ENCODE measurements at regions not wholly inside any gene's neighbourhood (a gene's known extent, or its start where the extent isn't known, plus 50 kb on each side); places are given as distances from the start of the nearest gene placed in this dataset.

DNA sequence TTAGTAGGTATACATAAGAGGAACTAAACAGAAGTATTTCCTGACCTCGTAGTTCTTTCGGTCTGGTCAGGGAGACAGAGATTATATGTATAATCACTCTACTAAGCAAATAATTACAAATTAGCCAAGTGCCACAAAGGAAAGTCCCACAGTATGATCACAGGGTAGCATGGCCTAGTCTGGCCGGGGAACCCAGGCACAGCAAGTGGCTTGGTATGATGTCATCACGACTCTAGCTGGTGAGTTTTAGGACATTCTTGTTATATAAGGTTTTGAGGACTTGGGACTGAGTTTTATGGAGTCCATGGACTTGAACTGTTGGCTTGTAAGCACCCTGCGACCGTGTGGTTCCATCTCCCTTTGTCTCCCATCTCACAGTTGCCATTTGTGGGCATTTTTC lies 316.5 kb upstream of the ZFHX3 start:
- intact Hi-C loops (cut with DNase I), result no loop called here
- no peak overlapping the region for H3K27ac ChIP-seq
- TF ChIP-seq, protein P1, sequence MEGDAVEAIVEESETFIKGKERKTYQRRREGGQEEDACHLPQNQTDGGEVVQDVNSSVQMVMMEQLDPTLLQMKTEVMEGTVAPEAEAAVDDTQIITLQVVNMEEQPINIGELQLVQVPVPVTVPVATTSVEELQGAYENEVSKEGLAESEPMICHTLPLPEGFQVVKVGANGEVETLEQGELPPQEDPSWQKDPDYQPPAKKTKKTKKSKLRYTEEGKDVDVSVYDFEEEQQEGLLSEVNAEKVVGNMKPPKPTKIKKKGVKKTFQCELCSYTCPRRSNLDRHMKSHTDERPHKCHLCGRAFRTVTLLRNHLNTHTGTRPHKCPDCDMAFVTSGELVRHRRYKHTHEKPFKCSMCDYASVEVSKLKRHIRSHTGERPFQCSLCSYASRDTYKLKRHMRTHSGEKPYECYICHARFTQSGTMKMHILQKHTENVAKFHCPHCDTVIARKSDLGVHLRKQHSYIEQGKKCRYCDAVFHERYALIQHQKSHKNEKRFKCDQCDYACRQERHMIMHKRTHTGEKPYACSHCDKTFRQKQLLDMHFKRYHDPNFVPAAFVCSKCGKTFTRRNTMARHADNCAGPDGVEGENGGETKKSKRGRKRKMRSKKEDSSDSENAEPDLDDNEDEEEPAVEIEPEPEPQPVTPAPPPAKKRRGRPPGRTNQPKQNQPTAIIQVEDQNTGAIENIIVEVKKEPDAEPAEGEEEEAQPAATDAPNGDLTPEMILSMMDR (IDR thresholded peaks at IDR 0.05), result no peak
- no peaks in the 10 kb centered on the region for H3K27me3 ChIP-seq
- no peak for DNase-seq
- no peaks in the 10 kb centered on the region for H3K9me3 ChIP-seq
- H3K4me1 ChIP-seq, result no peaks in the 10 kb centered on the region
- no peak overlapping the region for H3K4me3 ChIP-seq
- no peak for ATAC-seq
- H3K36me3 ChIP-seq, result no peaks in the 10 kb centered on the region

DNA sequence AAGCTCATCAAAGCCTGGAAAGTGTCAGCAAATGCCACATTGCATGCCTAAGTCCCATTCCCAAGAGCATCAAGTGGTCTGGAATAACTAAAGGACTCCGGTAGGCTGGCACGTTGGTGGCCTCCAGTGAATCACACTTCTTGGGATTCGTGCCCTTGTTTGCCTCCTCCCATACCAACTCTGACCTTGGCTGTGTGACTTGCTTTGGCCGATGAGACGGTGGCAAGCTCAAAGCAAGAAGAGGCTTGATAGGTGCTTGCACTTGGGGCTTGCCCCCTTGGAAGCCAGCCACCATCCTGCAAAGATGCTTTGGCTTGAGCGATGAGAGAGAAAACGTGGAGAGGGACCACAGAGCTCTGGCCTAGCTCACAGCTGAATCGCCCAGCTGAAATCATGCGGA lies 313.1 kb upstream of the ZFHX3 start:
- no peaks in the 10 kb centered on the region for H3K36me3 ChIP-seq
- no peaks in the 10 kb centered on the region for H3K4me1 ChIP-seq
- H3K27ac ChIP-seq, result no peak overlapping the region
- ATAC-seq (no peak), DNase-seq (no peak)
- intact Hi-C loops (cut with DNase I), result no loop called here
- no peak overlapping the region for H3K4me3 ChIP-seq
- TF ChIP-seq, protein P1 (IDR thresholded peaks at IDR 0.05), result no peak
- H3K9me3 ChIP-seq, result no peaks in the 10 kb centered on the region
- H3K27me3 ChIP-seq, result no peaks in the 10 kb centered on the region

DNA sequence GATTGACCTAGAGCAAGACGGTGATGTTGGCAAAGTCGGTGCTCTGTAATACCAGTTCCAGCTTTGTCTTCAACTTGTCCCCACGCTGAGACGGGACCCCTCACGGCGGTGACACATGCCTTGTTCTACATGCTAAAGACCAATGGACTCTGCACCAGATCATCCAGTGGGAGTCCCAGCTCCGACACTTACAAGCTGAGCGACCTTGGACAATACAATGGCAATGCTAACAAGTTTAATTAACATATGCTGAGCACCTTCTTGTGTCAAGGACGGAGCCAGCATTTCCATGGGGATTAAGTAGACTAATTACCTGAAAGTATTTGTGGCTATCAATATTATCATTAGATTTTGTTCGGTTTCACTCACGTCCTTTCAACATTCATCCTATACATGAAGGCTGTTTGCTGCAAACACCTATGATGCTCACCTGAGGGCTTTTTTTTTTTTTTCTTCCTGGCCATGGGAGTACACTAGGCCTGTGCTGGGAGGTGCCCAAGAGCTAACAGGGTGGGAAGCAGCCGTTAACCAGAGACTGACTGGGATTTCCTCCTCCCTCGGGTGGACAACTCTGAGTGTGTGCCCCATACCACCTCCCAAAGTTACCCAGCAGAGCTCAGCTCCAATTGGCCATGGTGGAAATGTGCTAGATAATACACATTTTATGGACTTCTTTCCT lies 308.6 kb upstream of the ZFHX3 start:
- no peaks in the 10 kb centered on the region for H3K4me1 ChIP-seq
- no peak overlapping the region for H3K27ac ChIP-seq
- no peaks in the 10 kb centered on the region for H3K27me3 ChIP-seq
- TF ChIP-seq, protein P1 (IDR thresholded peaks at IDR 0.05), result no peak
- DNase-seq, result no peak
- no peaks in the 10 kb centered on the region for H3K9me3 ChIP-seq
- H3K36me3 ChIP-seq, result no peaks in the 10 kb centered on the region
- intact Hi-C loops (cut with DNase I), result no loop called here
- no peak for ATAC-seq
- H3K4me3 ChIP-seq, result no peak overlapping the region

DNA sequence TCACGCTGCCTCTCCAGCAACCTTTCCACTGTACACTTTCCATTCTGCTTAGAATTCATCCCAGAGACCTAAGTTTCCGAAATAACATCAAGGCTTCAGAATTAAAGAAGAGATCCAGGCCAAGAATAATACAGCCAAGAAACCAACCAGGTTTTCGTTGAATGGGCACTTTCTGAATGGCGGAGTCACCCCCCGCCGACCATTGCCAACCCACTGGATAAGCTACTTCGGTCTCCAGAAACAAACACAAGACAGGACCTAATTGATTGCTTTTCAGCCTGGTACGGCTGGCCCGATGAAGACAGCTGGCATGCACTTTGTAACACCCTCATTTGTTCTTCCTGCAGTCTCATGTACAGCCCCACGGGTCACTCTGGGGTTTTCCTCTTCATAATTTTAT lies 308.1 kb upstream of the ZFHX3 start:
- no peaks in the 10 kb centered on the region for H3K36me3 ChIP-seq
- H3K27me3 ChIP-seq, result no peaks in the 10 kb centered on the region
- H3K9me3 ChIP-seq, result no peaks in the 10 kb centered on the region
- DNase-seq, result no peak
- no peak for ATAC-seq
- no peak overlapping the region for H3K27ac ChIP-seq
- intact Hi-C loops (cut with DNase I), result no loop called here
- H3K4me1 ChIP-seq, result no peaks in the 10 kb centered on the region
- no peak overlapping the region for H3K4me3 ChIP-seq
- TF ChIP-seq, protein P1 (IDR thresholded peaks at IDR 0.05), result no peak

DNA sequence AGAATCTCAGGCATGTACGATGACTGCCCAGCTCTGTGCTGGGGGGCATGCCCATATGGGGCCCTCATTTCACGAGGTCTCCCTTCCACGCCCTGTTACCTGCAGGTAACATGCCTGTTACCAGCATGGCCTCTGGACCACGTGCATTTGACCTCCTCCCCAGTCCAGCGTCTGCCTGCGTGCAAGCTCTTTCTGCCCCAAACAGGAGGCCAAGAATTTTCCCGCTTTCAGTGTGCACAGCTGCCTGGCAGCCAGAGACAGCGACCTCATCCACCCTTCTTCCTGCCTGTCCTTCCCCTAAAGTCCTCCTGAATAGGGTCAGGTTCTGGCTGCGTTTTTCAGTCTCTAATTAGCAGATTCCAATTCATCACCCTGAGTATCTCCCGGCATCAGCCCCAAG lies 306.5 kb upstream of the ZFHX3 start:
- intact Hi-C loops (cut with DNase I), result no loop called here
- no peak overlapping the region for H3K27ac ChIP-seq
- H3K9me3 ChIP-seq, result no peaks in the 10 kb centered on the region
- TF ChIP-seq, protein P1 (IDR thresholded peaks at IDR 0.05), result no peak
- no peaks in the 10 kb centered on the region for H3K4me1 ChIP-seq
- no peak overlapping the region for H3K4me3 ChIP-seq
- H3K36me3 ChIP-seq, result no peaks in the 10 kb centered on the region
- H3K27me3 ChIP-seq, result no peaks in the 10 kb centered on the region
- ATAC-seq (no peak), DNase-seq (no peak)
